ENCODE measurements at regions not wholly inside any gene's neighbourhood (a gene's known extent, or its start where the extent isn't known, plus 50 kb on each side); places are given as distances from the start of the nearest gene placed in this dataset.

GRCh38 chr9:108546215-108546614 lies 309.6 kb downstream of the ACTL7B start:
- DNase-seq, result no peak

GRCh38 chr9:108545436-108545835 lies 310.4 kb downstream of the ACTL7B start:
- DNase-seq, result no peak

GRCh38 chr9:108544866-108545265 lies 310.9 kb downstream of the ACTL7B start:
- DNase-seq, result no peak

- no peak for DNase-seq
Measured at GRCh38 chr9:108543251-108543778, 312.5 kb downstream of the ACTL7B start.

GRCh38 chr9:108537756-108538155 lies 318.0 kb downstream of the ACTL7B start:
- DNase-seq, result no peak

- no peak for DNase-seq
Measured at GRCh38 chr9:108536836-108537601, 318.8 kb downstream of the ACTL7B start.

- DNase-seq, result no peak
Measured at GRCh38 chr9:108535526-108535925, 320.3 kb downstream of the ACTL7B start.

GRCh38 chr9:108534741-108535140 lies 321.0 kb downstream of the ACTL7B start:
- no peak for DNase-seq

- no peak for DNase-seq
Measured at GRCh38 chr9:108530141-108530540, 325.6 kb downstream of the ACTL7B start.

- DNase-seq, result no peak
Measured at GRCh38 chr9:108528231-108528630, 327.6 kb downstream of the ACTL7B start.

GRCh38 chr9:108526518-108526917 lies 329.3 kb downstream of the ACTL7B start:
- no peak for DNase-seq

- no peak for DNase-seq
Measured at GRCh38 chr9:108525186-108525585, 330.6 kb downstream of the ACTL7B start.

- DNase-seq, result no peak
Measured at GRCh38 chr9:108521063-108521590, 334.7 kb downstream of the ACTL7B start.

GRCh38 chr9:108519437-108519836 lies 336.3 kb downstream of the ACTL7B start:
- no peak for DNase-seq

GRCh38 chr9:108517651-108518365 lies 338.0 kb downstream of the ACTL7B start:
- DNase-seq, result no peak

- no peak for DNase-seq
Measured at GRCh38 chr9:108516391-108516790, 339.4 kb downstream of the ACTL7B start.

- no peak for DNase-seq
Measured at GRCh38 chr9:108515856-108516255, 339.9 kb downstream of the ACTL7B start.

GRCh38 chr9:108512426-108513173 lies 343.2 kb downstream of the ACTL7B start:
- no peak for DNase-seq

- no peak for DNase-seq
Measured at GRCh38 chr9:108511307-108511706, 344.5 kb downstream of the ACTL7B start.

GRCh38 chr9:108496846-108497245 lies 358.9 kb downstream of the ACTL7B start:
- no peak for DNase-seq

GRCh38 chr9:108489567-108489966 lies 366.2 kb downstream of the ACTL7B start:
- no peak for DNase-seq

GRCh38 chr9:108486831-108487230 lies 369.0 kb downstream of the ACTL7B start:
- no peak for DNase-seq

- DNase-seq, result no peak
Measured at GRCh38 chr9:108484468-108484867, 371.3 kb downstream of the ACTL7B start.

Measured in NCI-H345 (cell line).